GM18508 (cell line): ENCODE measurements at regions not wholly inside any gene's neighbourhood (a gene's known extent, or its start where the extent isn't known, plus 50 kb on each side); places are given as distances from the start of the nearest gene placed in this dataset.

Source experiments
- ATAC-seq: cut with Tn5 transposase; IDR thresholded peaks from one replicate; pipeline ENCODE4 v1.9.1; 2021; ENCODE audit warnings: moderate number of reproducible peaks; ENCODE audit not compliant: insufficient read depth, unreplicated experiment

GRCh38 chr21:14871861-14872260, 192.9 kb downstream of the NRIP1 start:
- ATAC-seq, result no peak

- no peak for ATAC-seq
These were observed 194.0 kb downstream of the NRIP1 start for GRCh38 chr21:14870853-14871149.

GRCh38 chr21:14869984-14870852, 194.6 kb downstream of the NRIP1 start:
- peak; percentile 46 for ATAC-seq

GRCh38 chr21:14866859-14867765, 197.7 kb downstream of the NRIP1 start:
- no peak for ATAC-seq

GRCh38 chr21:14864211-14865021, 200.4 kb downstream of the NRIP1 start:
- no peak for ATAC-seq

- no peak for ATAC-seq
These were observed 201.0 kb downstream of the NRIP1 start for GRCh38 chr21:14863745-14864210.

GRCh38 chr21:14862794-14863720, 201.7 kb downstream of the NRIP1 start:
- no peak for ATAC-seq

GRCh38 chr21:14858311-14858710, 206.5 kb downstream of the NRIP1 start:
- no peak for ATAC-seq

- ATAC-seq, result no peak
These were observed 207.3 kb downstream of the NRIP1 start for GRCh38 chr21:14857529-14857928.

- no peak for ATAC-seq
These were observed 214.4 kb downstream of the NRIP1 start for GRCh38 chr21:14850394-14850793.

GRCh38 chr21:14846621-14847020, 218.2 kb downstream of the NRIP1 start:
- no peak for ATAC-seq

GRCh38 chr21:14844001-14844400, 220.8 kb downstream of the NRIP1 start:
- ATAC-seq, result no peak

- no peak for ATAC-seq
These were observed 222.2 kb downstream of the NRIP1 start for GRCh38 chr21:14842601-14843000.

GRCh38 chr21:14841511-14842472, 223.0 kb downstream of the NRIP1 start:
- no peak for ATAC-seq

GRCh38 chr21:14838400-14838799, 226.4 kb downstream of the NRIP1 start:
- ATAC-seq, result no peak

- ATAC-seq, result no peak
These were observed 227.8 kb downstream of the NRIP1 start for GRCh38 chr21:14836950-14837349.

GRCh38 chr21:14833666-14834351, 231.0 kb downstream of the NRIP1 start:
- no peak for ATAC-seq

- ATAC-seq, result no peak
These were observed 231.6 kb downstream of the NRIP1 start for GRCh38 chr21:14833241-14833640.
